ENCODE measurements at regions not wholly inside any gene's neighbourhood (a gene's known extent, or its start where the extent isn't known, plus 50 kb on each side); places are given as distances from the start of the nearest gene placed in this dataset.

DNA sequence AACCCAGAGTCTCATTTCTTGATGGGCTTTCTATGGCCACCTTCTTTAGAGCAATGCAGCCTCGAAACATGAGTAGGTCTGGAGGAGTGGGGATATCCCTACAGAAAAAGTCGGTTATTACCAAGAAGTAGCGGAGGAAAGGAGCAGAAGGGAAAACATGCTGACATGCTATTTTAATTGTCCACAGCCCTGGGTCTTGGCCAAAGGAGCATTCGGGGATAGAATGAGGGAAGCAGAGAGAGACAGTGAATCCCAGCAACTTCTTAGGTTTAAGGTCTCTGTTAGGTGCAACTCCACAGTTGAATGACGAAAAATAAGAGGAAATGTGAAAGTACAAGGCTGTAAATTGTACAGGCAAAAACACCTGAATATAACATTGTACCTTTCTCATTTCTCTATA is 506.7 kb upstream of the CDH18 start:
- Histone ChIP-seq H3K36me3 (ENCODE audit: control insufficient read depth in 2 of 2, extremely low read depth in 1 of 2, insufficient read depth in 2 of 2, low read length in 2 of 2) (no peaks in the 10 kb centered on the region), H3K79me2 (ENCODE audit: control insufficient read depth, insufficient read depth, low read length) (no peaks in the 10 kb centered on the region), H3K4me1 (ENCODE audit: control insufficient read depth, extremely low read depth, insufficient read depth, low read length) (no peaks in the 10 kb centered on the region), H3K27ac (ENCODE audit: insufficient read depth, low read depth, low read length) (no peak overlapping the region), H2AFZ (ENCODE audit: low read depth, low read length) (no peak overlapping the region), H3K9me1 (replicated peaks; ENCODE audit: control insufficient read depth, extremely low read depth, insufficient read depth, low read length) (no peaks in the 10 kb centered on the region), H4K20me1 (replicated peaks; ENCODE audit: control insufficient read depth, extremely low read depth, insufficient read depth, low read length) (no peaks in the 10 kb centered on the region), H3K9ac (replicated peaks; ENCODE audit: extremely low read depth, insufficient read depth, low read length) (no peak overlapping the region), H3K27me3 (ENCODE audit: control insufficient read depth in 2 of 2, insufficient read depth in 2 of 2, low read length in 2 of 2) (no peaks in the 10 kb centered on the region), H3K4me2 (ENCODE audit: insufficient read depth, low read length) (no peak overlapping the region), H3K4me3 (replicated peaks in 1 of 3; ENCODE audit: insufficient read depth in 1 of 3, low read depth in 1 of 3, low read length in 3 of 3) (no peak overlapping the region), H3K9me3 (replicated peaks; ENCODE audit: control insufficient read depth, insufficient read depth, low read length) (peaks cover 3% of the 10 kb centered on the region)
- no peak for FAIRE-seq
- BruUV-seq (replicated peaks): no TSS peak
- ChIA-PET CTCF (no interaction called here), POLR2A (no interaction called here)
- intact Hi-C loops (cut with micrococcal nuclease) (no loop called here), dilution Hi-C loops (cut with MboI; ENCODE audit: extremely low pct_ligation_motif_present, low sequenced_read_pairs) (no loop called here)
- TF ChIP-seq JUN (IDR thresholded peaks at IDR 0.05; ENCODE audit: borderline replicate concordance, insufficient read depth, insufficient read length, low read depth) (no peak), FOS (IDR thresholded peaks at IDR 0.05; ENCODE audit: borderline replicate concordance, insufficient read depth, low read length) (no peak), EZH2 (IDR thresholded peaks at IDR 0.05; ENCODE audit: borderline replicate concordance, low read depth, low read length, severe bottlenecking) (no peak), POLR2A (IDR thresholded peaks at IDR 0.05; ENCODE audit: low read depth, low read length) (no peak), POLR2AphosphoS5 (IDR thresholded peaks at IDR 0.05; ENCODE audit: insufficient read depth, low read depth, low read length) (no peak), MYC (IDR thresholded peaks at IDR 0.05; ENCODE audit: low read depth, low read length) (no peak), GATA2 (IDR thresholded peaks at IDR 0.05; ENCODE audit: insufficient read depth, insufficient read length, low read depth, low read length) (no peak)
- TF ChIP-seq, protein P1, sequence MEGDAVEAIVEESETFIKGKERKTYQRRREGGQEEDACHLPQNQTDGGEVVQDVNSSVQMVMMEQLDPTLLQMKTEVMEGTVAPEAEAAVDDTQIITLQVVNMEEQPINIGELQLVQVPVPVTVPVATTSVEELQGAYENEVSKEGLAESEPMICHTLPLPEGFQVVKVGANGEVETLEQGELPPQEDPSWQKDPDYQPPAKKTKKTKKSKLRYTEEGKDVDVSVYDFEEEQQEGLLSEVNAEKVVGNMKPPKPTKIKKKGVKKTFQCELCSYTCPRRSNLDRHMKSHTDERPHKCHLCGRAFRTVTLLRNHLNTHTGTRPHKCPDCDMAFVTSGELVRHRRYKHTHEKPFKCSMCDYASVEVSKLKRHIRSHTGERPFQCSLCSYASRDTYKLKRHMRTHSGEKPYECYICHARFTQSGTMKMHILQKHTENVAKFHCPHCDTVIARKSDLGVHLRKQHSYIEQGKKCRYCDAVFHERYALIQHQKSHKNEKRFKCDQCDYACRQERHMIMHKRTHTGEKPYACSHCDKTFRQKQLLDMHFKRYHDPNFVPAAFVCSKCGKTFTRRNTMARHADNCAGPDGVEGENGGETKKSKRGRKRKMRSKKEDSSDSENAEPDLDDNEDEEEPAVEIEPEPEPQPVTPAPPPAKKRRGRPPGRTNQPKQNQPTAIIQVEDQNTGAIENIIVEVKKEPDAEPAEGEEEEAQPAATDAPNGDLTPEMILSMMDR (IDR thresholded peaks at IDR 0.05; ENCODE audit: extremely low read depth in 1 of 2, insufficient read depth in 1 of 2, low read depth in 1 of 2, low read length in 2 of 2): no peak
- TF ChIP-seq, protein P2, sequence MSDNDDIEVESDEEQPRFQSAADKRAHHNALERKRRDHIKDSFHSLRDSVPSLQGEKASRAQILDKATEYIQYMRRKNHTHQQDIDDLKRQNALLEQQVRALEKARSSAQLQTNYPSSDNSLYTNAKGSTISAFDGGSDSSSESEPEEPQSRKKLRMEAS (IDR thresholded peaks at IDR 0.05; ENCODE audit: insufficient read depth, insufficient read length): no peak
- no peak for DNase-seq (ENCODE audit: low read depth, low spot score)

Measured in endothelial cell of umbilical vein (primary cell).